GM12878 (cell line): ENCODE measurements at regions not wholly inside any gene's neighbourhood (a gene's known extent, or its start where the extent isn't known, plus 50 kb on each side); places are given as distances from the start of the nearest gene placed in this dataset.

Experiments used
- PAX8 ChIP-seq: fragments of 450-650 bp; IDR thresholded peaks from 2 replicates; pipeline ENCODE4 v1.6.1; 2017; ENCODE audit warnings: mild to moderate bottlenecking, moderate library complexity
- POLR2AphosphoS5 ChIP-seq: IDR thresholded peaks from 2 replicates; pipeline ENCODE4 v1.6.1; 2011; ENCODE audit warnings: mild to moderate bottlenecking, low read length, inconsistent platforms
- RCOR1 ChIP-seq: conservative IDR thresholded peaks from 2 replicates; pipeline ENCODE4 v1.6.1; 2012; ENCODE audit warnings: low read depth, low read length, improper control_type of control experiment
- SMC3 ChIP-seq: IDR thresholded peaks from 2 replicates; pipeline ENCODE4 v1.6.1; 2011; ENCODE audit warnings: low read length, improper control_type of control experiment, borderline replicate concordance
- SP1 ChIP-seq: IDR thresholded peaks from one replicate; pipeline ENCODE4 v1.6.1; 2011; ENCODE audit warnings: low read depth, low read length
- TAF1 ChIP-seq: IDR thresholded peaks from 2 replicates; pipeline ENCODE4 v1.6.1; 2011; ENCODE audit warnings: mild to moderate bottlenecking, low read depth, low read length, borderline replicate concordance
- WRNIP1 ChIP-seq: IDR thresholded peaks from 2 replicates; pipeline ENCODE4 v1.6.1; 2011; ENCODE audit warnings: low read depth, low read length, improper control_type of control experiment, borderline replicate concordance
- YY1 ChIP-seq: IDR thresholded peaks from 2 replicates; pipeline ENCODE4 v1.6.1; 2011; ENCODE audit warnings: low read depth, mild to moderate bottlenecking, low read length
- TF ChIP-seq, protein P1 (sequence below), 3 experiments: IDR thresholded peaks in 2 of 3; conservative IDR thresholded peaks in 1 of 3; 2 replicates each; pipeline ENCODE4 v1.5.1; 2011; ENCODE audit warnings: low read depth in 3 of 3, low read length in 3 of 3, mild to moderate bottlenecking in 3 of 3, control low read depth in 2 of 3, moderate library complexity in 2 of 3, inconsistent platforms in 1 of 3, mixed read lengths in 1 of 3; ENCODE audit not compliant: control insufficient read depth in 2 of 3, insufficient read depth in 1 of 3; ENCODE audit errors: extremely low read depth in 1 of 3

DNA sequence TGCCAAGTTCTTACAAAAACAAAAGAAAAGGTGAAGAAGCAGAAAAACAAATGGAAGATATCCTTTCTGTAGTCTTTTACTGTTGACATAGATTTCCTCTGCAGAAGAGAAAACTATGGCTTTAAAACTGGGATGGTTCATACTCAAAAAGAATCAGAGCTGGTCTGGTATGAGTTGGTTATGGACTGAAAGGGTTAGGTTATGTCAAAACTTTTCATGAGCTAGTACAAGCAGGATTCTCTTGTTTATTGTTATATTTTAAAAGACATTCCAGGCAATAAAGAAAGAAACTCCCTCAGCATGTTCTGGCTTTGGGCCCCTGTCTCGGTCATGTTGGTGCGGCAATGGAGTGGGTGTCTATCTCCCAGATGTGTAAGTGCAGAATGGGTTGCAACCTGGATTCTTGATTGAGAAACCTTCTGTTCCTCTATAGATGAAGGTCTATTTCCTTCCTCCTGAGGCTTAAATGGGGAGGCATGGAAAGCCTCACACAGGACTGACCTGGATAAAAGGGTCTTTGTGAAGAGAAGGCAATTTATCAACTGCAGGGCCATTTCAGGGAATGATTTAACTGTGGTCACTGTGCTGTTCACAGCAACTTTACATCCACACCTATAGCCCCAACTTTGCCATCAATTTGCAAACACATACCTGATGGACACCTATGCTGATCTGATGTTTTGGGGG lies 209.6 kb upstream of the TNC start:
- TF ChIP-seq TAF1 (no peak), SP1 (no peak), PAX8 (no peak), RCOR1 (no peak), YY1 (no peak), SMC3 (no peak), WRNIP1 (no peak), POLR2AphosphoS5 (no peak)
- TF ChIP-seq, protein P1, sequence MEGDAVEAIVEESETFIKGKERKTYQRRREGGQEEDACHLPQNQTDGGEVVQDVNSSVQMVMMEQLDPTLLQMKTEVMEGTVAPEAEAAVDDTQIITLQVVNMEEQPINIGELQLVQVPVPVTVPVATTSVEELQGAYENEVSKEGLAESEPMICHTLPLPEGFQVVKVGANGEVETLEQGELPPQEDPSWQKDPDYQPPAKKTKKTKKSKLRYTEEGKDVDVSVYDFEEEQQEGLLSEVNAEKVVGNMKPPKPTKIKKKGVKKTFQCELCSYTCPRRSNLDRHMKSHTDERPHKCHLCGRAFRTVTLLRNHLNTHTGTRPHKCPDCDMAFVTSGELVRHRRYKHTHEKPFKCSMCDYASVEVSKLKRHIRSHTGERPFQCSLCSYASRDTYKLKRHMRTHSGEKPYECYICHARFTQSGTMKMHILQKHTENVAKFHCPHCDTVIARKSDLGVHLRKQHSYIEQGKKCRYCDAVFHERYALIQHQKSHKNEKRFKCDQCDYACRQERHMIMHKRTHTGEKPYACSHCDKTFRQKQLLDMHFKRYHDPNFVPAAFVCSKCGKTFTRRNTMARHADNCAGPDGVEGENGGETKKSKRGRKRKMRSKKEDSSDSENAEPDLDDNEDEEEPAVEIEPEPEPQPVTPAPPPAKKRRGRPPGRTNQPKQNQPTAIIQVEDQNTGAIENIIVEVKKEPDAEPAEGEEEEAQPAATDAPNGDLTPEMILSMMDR (IDR thresholded peaks at IDR 0.05 in 2 of 3, conservative IDR thresholded peaks at IDR 0.05 in 1 of 3; ENCODE audit: control insufficient read depth in 2 of 3, extremely low read depth in 1 of 3, insufficient read depth in 1 of 3, low read depth in 3 of 3, low read length in 3 of 3) = no peak
